Mammary epithelial cell (primary cell): ENCODE measurements at regions not wholly inside any gene's neighbourhood (a gene's known extent, or its start where the extent isn't known, plus 50 kb on each side); places are given as distances from the start of the nearest gene placed in this dataset.

Experiments
- EZH2 ChIP-seq: IDR thresholded peaks from 2 replicates; pipeline ENCODE4 v1.6.1; 2012; ENCODE audit warnings: low read length, inconsistent platforms, borderline replicate concordance
- TF ChIP-seq, protein P1 (sequence below), 2 donors: IDR thresholded peaks in 1 of 2; conservative IDR thresholded peaks in 1 of 2; 2 replicates each; pipeline ENCODE4 v1.5.1; 2011 to 2012; ENCODE audit warnings: inconsistent platforms in 2 of 2, low read length in 2 of 2, mild to moderate bottlenecking in 2 of 2, control low read depth in 1 of 2, low read depth in 1 of 2; ENCODE audit not compliant: insufficient read depth in 1 of 2; ENCODE audit errors: extremely low read depth in 1 of 2

- TF ChIP-seq, protein P1, sequence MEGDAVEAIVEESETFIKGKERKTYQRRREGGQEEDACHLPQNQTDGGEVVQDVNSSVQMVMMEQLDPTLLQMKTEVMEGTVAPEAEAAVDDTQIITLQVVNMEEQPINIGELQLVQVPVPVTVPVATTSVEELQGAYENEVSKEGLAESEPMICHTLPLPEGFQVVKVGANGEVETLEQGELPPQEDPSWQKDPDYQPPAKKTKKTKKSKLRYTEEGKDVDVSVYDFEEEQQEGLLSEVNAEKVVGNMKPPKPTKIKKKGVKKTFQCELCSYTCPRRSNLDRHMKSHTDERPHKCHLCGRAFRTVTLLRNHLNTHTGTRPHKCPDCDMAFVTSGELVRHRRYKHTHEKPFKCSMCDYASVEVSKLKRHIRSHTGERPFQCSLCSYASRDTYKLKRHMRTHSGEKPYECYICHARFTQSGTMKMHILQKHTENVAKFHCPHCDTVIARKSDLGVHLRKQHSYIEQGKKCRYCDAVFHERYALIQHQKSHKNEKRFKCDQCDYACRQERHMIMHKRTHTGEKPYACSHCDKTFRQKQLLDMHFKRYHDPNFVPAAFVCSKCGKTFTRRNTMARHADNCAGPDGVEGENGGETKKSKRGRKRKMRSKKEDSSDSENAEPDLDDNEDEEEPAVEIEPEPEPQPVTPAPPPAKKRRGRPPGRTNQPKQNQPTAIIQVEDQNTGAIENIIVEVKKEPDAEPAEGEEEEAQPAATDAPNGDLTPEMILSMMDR (conservative IDR thresholded peaks at IDR 0.05 in 1 of 2, IDR thresholded peaks at IDR 0.05 in 1 of 2; ENCODE audit: extremely low read depth in 1 of 2, insufficient read depth in 1 of 2, low read depth in 1 of 2, low read length in 2 of 2) = no peak
- no peak for TF ChIP-seq EZH2
These were observed 313.1 kb upstream of the IRS4 start for GRCh38 chrX:109049416-109049815.
